RPMI8226 (cell line): ENCODE measurements at regions not wholly inside any gene's neighbourhood (a gene's known extent, or its start where the extent isn't known, plus 50 kb on each side); places are given as distances from the start of the nearest gene placed in this dataset.
"Not testable (repeated sequence)": the region's sequence is repeated elsewhere in the genome, so short reads cannot be mapped to it uniquely, and the experiment has no call there.

Experiments
- DNase-seq: peaks from one replicate; pipeline ENCODE4 v3.0.0-alpha.2; 2015

DNA sequence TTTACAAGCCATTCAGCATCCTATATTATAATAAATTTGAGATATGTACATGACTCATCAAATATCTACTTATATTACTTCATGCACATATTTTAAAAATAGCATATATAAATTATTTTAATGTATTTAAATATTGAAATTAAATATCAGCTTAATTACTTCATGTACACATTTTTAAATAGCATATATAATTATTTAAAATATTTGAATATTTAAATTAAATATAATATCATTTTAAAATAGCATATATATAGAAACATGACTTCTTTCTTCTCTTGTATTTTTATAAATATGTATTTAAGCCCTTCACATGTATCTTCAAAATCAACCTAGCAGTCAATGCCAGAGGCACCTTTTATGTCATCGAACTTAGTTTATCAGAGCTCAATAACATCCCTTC lies 298.8 kb upstream of the DSEL start:
- DNase-seq: no peak

DNA sequence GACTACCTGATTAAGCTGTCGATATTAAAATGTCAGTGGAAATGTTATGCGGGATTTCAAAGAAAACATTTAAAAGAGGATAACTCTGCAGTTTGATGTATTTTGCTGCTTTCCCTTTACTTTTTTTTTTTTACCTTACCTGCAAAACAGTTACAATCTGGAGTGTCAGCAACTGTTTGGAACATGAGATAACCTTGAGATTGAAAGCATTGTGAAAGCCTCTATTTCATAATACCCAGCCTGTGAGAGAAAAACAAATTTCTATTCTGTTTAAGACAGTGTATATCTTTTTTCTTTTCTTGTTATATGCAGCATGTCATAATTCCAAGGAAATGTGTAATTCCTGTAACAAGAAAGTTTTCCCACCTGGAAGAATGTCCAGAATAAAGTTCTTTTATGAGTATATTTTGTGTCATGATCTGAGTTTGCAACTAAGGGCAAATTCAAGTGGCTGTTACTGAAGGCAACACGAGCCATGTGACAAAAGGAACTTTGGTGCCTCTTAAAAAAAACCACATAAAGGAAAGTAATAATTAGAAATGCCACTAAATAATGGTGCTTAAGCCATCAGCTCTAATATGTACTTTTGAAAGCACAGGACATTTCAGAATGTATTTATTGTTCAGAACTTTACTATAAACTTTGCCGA lies 297.0 kb upstream of the DSEL start:
- DNase-seq: no peak

GRCh38 chr18:67805261-67805660 lies 288.7 kb upstream of the DSEL start:
- DNase-seq: no peak

GRCh38 chr18:67794521-67794920 lies 278.0 kb upstream of the DSEL start:
- DNase-seq: no peak

- no peak for DNase-seq
These were observed 274.0 kb upstream of the DSEL start for GRCh38 chr18:67790527-67790926.

- no peak for DNase-seq
These were observed 272.6 kb upstream of the DSEL start for GRCh38 chr18:67789165-67789545.

GRCh38 chr18:67788310-67789164 lies 272.0 kb upstream of the DSEL start:
- no peak for DNase-seq

DNA sequence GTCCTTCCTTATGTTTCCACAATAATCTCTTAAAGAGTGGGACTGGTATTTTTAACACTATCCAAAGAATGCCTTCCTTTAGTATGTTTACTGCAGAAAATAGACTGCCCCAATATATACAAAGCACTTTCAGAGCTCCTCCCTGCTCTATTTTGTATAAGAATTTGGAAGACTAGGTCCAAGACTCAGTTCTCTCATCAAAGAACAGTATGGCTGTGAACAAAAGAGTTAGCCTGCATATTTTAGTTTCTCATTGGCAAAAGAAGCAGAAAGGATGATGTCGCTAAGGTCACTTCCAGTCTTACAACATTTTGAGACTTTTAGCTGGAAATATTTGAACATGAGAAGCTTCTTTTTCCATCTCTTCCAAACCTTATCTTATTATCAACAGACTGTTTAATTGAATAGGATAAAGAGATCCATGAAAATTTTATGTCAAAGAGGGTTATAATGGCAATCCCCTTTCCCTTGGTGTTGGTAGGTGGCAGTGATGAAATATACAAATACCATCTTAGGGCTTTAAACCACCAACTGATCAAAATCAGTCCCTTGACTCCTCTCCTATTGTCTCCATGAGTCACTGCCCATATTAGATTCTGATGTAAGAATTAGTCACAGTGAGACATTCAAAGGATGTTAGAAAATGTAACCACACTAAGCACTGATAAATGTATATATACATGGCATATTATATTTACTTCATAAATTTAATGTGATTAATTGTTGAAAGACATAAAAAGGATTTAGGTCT lies 266.9 kb upstream of the DSEL start:
- DNase-seq: no peak

DNA sequence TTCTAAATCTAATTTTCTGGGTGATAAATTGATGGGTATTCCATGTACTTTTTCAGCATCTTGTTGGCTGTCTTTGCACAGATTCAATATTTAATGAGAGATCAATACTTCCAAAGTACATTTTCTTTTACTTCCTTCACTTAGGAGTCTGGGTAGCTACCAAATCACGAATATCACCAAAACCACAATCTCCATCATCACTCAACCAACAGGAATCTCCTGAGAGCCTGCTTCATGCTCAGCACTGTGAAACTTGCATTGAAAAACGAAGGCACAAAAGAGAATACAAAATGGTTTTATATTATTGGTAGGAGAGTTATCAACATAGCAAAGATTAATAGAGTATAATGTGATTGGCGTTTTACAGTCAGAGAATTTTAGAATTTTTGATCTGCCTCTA lies 261.5 kb upstream of the DSEL start:
- no peak for DNase-seq

GRCh38 chr18:67776929-67777328 lies 260.4 kb upstream of the DSEL start:
- peak; percentile 19 for DNase-seq

- DNase-seq: no peak
These were observed 254.8 kb upstream of the DSEL start for GRCh38 chr18:67771271-67771670.

DNA sequence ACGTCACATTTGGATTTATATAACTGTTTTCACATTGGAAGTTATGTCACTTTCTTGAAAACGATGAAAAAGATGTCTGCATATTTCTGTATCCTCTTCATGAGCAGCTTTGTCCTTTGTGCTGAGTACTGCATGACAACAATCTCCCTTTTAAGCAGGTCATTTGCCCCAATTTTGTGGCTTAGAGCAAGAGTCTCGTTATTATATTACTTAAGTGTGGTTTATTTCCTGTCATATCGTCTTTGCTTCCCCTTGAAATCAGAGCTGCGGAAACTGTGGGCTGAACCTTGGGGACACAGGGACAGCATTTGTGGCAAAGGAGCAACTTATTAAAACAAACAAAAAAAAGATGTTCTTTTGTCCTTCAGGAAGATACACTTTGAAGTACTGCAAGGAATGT lies 254.0 kb upstream of the DSEL start:
- no peak for DNase-seq

- DNase-seq: no peak
These were observed 250.4 kb upstream of the DSEL start for GRCh38 chr18:67766930-67767329.

DNA sequence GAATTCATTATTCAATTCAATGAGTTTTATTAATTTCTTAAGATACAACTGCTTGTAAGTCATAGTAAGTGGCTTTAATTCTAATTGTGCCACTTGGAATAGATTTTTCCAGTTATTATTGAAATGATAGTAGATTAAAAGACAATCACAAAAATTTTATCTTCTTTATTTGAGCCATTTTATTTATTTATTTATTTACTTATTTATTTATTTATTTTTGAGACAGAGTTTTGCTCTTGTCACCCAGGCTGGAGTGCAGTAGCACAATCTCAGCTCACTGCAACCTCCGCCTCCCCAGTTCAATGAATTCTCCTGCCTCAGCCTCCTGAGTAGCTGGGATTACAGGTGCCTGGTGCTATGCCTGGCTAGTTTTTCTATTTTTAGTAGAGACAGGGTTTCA lies 235.7 kb upstream of the DSEL start:
- not testable (repeated sequence) for DNase-seq

DNA sequence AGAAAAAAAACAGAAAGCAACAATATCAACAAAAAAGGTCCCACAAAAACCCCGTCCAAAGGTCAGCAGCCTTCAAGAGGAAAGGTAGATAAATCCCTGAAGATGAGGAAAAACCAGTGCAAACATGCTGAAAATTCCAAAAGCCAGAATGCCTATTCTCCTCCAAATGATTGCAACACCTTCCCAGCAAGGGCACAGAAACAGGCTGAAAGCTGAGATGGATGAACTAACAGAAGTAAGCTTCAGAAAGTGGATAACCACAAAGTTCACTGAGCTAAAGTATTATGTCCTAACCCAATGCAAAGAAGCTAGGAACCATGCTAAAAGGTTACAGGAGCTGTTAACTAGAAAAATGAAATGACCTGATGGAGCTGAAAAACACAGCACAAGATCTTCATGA lies 226.4 kb upstream of the DSEL start:
- no peak for DNase-seq

DNA sequence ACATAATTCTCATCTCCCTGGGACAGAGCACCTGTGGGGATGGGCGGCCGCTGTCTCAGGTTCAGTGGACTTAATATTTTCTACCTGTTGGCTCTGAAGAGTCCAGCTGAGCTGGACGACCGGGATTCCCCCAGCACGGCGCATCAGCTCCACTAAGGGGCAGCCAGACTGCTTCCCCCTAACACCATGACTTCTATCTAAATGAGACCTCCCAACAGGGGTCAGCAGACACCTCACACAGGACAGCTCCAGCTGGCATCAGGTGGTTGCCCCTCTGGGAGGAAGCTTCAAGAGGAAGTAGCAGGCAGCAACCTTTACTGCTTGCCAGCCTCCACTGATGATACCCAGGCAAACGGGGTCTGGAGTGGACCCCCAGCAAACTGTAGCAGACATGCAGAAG lies 226.0 kb upstream of the DSEL start:
- no peak for DNase-seq

DNA sequence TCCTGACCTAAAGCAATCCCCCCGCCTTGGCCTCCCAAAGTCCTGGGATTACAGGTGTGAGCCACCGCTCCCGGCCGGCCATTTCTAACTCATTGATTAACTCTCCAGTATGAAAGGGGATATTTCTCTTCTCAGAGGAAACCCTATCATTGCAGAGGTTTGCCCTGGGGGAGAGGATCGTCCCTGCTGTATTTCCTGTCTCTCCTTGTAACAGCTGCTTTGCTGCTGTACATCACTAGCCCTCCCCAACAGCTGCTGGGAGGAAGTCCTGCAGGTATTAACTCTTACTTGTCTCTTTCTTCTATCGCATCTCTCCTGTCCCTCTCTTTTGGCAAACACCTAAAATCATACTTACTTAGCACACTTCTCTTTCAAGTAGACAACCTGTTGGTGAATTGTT lies 219.0 kb upstream of the DSEL start:
- no peak for DNase-seq

- no peak for DNase-seq
These were observed 216.6 kb upstream of the DSEL start for GRCh38 chr18:67733088-67733487.

DNA sequence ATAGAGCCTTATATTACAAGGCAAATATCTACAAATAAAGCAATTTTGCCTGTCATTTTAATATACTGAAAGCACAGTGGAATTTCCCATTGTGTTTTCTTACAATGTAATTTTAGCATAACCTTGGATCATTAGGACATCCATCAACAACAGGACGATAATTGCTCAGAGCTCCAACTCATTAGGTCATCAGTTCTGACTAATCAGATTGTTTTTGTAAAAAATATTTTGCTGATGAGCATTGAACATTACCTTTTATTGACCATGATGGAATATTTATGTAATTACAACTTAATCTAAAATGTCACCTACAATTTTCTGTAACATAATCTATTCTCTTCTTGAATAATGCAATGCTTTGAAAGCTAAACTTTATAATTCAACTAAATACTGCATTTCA lies 215.3 kb upstream of the DSEL start:
- no peak for DNase-seq

DNA sequence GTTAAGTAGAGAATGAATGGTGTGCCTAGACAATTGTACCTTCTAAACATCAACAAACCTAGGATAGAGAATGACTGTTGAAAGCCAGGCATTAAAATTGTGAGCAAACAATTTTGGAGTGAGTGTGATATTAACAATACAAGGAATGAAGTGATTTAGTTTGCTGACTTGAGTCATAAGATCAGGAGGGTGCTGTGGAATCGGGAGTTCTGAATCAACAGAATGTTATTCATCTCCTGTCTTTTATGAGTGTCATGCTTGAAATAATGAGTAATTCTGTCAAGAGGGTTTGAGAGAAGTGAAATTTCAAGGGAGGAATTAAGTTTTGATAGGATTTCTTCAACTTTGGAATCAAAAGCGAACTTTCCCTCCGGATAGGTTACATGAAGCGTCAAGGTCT lies 214.4 kb upstream of the DSEL start:
- no peak for DNase-seq

DNA sequence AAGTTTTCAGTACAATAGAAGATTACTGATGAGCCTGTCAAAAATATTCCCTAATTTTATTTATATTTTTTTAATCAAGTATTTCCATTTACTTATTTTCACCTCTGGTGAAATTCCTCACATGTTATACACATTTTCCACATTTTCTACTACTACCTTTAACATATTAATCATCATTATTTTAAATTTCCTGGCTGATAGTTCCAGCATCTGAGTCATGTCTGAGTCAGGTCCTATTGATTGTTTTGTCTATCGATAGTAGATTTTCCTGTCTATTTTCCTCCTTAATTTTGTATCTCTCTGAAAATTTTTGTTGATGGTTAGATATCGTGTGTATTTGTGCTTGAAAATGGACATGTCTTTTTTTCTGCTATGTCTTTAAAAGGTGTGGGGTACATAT lies 211.8 kb upstream of the DSEL start:
- DNase-seq: no peak

DNA sequence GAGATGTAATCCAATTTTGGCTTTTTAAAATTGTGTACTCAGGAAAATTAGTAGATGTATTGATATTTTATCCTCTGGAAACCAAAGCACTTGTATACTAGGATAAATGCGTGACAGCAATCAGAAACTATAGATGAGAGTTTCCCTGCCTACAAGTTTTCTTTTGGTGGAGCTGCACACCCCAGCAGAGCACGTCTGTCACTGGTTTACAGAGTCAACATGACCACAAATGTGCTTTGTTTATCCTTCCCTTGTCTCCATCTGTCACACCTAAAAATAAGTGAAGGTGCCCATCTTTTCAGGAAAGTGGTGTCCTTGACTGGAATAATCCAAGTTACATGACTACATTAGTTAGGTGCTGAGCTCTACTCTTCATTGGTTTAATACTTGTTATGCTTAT lies 210.4 kb upstream of the DSEL start:
- DNase-seq: no peak

- DNase-seq: no peak
These were observed 201.3 kb upstream of the DSEL start for GRCh38 chr18:67717800-67718199.

DNA sequence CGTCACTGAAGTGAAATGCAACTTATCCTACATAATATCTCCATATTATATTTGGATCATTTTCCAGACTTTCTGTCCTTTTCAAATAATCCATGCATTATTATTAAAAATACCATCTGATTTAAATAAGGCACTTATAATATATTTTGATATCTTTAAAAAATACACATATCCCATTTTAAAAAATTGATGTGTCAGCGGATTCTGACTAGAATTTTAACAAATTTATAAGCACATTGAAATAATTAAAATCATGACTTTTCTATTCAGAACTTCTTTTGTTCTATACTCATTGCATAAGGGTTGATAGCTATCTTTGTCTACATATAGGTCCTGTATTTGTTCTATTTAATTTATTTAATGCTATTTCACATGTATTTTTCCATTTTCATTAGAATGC lies 199.0 kb upstream of the DSEL start:
- DNase-seq: no peak
